ENCODE measurements at regions not wholly inside any gene's neighbourhood (a gene's known extent, or its start where the extent isn't known, plus 50 kb on each side); places are given as distances from the start of the nearest gene placed in this dataset.
"Not testable (repeated sequence)": the region's sequence is repeated elsewhere in the genome, so short reads cannot be mapped to it uniquely, and the experiment has no call there.

DNA sequence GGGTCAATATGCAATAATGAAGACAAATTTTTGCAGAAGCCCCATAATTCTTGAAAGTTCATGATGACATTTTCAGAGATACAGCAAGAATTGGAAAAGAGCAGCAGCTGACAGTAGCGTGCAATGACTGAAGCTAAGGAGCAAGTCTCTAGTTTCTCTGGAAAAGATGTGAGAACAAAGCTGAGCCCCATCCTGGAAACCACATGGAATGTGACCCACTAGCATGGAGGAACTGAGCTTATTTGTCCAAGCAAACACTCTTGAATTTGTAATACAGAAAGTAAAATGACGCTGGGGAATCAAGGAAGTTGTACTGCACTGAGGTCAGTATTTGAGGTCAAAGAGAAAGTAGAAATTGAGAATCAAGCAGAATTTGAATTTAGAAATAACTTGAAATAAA lies 1447.2 kb downstream of the FSTL5 start:
- H3K27ac ChIP-seq, result no peak overlapping the region
- TF ChIP-seq, protein P1, sequence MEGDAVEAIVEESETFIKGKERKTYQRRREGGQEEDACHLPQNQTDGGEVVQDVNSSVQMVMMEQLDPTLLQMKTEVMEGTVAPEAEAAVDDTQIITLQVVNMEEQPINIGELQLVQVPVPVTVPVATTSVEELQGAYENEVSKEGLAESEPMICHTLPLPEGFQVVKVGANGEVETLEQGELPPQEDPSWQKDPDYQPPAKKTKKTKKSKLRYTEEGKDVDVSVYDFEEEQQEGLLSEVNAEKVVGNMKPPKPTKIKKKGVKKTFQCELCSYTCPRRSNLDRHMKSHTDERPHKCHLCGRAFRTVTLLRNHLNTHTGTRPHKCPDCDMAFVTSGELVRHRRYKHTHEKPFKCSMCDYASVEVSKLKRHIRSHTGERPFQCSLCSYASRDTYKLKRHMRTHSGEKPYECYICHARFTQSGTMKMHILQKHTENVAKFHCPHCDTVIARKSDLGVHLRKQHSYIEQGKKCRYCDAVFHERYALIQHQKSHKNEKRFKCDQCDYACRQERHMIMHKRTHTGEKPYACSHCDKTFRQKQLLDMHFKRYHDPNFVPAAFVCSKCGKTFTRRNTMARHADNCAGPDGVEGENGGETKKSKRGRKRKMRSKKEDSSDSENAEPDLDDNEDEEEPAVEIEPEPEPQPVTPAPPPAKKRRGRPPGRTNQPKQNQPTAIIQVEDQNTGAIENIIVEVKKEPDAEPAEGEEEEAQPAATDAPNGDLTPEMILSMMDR (conservative IDR thresholded peaks at IDR 0.05), result no peak

DNA sequence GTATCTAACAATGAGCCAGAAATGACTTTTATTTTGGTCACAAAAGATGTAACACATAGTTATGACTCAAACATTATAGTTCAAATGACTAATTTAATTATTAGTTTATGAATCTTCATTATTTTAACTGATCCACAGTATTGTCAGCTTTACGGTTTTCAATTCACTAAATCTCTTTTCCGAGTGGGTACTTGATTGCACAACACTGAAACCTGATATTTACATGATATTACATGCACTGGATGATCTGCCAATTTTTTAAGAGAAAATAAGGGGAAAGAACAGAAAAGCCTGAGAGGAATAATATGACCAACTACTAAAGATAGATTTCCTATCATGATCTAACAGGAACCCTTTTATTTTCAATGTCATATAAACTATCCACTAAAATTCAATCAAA lies 1446.0 kb downstream of the FSTL5 start:
- no peak overlapping the region for H3K27ac ChIP-seq
- TF ChIP-seq, protein P1 (conservative IDR thresholded peaks at IDR 0.05), result no peak

DNA sequence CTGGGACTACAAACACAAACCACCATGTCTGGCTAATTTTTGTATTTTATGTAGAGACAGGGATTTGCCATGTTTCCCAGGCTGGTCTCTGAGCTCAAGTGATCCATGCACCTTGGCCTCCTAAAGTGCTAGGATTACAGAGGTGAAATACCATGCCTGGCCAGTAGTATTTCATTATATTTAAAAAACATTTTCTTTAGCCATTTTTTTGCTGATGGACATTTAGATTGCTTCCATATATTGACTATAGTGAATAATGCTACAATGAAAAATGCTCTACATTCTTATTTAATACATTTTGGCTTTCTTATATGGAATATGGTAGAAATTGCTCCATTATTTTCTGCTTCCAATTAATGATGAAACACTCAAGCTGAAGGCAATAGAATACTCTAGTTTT lies 1439.7 kb downstream of the FSTL5 start:
- TF ChIP-seq, protein P1 (conservative IDR thresholded peaks at IDR 0.05), result no peak
- H3K27ac ChIP-seq, result no peak overlapping the region

DNA sequence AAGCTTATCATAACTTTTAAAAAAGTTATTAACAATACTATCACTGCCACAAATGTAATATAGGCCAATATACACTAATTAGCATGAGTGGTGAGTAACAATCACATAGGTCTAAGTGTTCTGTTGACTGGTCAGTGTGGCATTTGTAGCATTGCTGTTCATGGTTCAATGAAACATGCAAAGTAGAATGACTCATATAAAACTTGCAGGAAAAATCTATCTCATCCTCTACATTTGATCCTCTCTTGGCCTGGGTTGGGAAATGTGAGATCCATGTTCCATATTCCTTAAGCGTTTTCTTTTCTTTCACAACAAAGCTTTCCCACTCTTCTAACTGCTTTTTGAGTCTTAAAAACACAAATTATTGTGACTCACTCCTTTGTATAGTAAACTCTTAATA lies 1418.7 kb downstream of the FSTL5 start:
- TF ChIP-seq, protein P1 (conservative IDR thresholded peaks at IDR 0.05), result no peak
- no peak overlapping the region for H3K27ac ChIP-seq

DNA sequence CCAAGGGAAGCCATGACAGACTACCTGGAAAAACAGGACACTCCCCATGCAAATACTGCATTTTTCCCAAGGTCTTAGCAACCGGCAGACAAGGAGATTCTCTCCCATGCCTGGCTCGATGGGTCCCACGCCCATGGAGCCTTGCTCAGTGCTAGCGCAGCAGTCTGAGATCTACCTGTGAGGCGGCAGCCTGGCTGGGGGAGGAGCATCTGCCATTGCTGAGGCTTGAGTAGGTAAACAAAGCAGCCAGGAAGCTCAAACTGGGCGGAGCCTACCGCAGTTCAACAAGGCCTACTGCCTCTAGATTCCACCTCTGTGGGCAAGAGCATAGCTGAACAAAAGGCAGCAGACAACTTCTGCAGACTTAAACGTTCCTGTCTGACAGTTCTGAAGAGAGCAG lies 1417.2 kb downstream of the FSTL5 start:
- not testable (repeated sequence) for H3K27ac ChIP-seq

DNA sequence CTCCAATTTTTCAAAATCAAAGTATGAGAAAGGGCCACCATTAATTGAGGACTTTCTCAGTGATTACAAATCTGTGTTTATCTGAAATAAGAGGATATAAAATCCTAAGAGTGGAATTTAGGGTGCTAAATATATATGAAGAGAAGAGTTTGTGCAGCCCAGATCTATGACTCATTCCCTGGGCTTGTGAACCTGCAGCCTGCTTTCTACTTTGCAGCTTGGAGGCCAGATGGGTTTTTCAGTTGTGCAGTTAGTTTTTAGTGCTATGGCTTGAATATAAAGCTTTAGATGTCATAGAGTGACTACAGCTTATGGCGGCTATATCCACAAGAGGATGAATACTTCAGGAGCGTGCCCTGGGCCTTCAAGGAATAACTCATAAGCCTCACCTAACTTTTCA lies 1391.1 kb downstream of the FSTL5 start:
- TF ChIP-seq, protein P1 (conservative IDR thresholded peaks at IDR 0.05), result no peak
- H3K27ac ChIP-seq, result no peak overlapping the region

DNA sequence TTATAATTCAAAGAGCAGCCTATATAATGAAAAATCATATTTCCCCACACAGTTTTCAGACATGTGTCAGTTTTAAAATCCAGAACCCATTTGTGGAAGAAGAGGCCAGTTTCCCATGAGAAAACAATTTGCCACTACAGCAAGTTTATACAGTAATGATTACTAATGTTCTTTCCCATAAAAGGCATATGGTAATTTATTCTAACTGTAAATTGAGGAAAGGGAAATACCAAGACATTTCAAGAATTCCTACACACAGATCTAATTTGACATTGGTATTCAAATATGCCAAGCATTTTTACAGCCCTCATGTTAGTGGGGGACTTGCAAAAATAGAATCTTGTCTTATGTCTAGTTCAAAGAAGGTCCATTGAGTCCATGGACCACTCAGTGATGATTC lies 1368.6 kb downstream of the FSTL5 start:
- TF ChIP-seq, protein P1 (conservative IDR thresholded peaks at IDR 0.05), result no peak

DNA sequence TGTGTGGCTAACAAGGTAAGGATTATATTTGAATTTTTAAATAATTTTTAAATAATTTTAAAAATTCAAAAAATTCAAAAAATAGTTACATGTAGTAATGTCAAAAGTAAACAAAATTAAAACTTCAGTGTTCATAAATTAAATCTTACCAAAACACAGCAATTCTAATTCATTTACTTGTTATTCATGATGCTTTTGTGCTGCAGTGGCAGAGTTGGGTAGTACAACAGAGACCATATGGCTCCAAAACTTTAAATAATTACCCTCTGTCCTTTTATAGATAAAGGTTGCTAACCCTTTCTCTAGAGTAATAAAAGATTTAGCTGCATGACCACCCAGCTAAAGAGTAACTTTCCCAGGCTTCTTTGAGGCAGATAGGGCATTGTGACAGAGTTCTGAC lies 1355.6 kb downstream of the FSTL5 start:
- no peak overlapping the region for H3K27ac ChIP-seq

More for the DNA sequence above, 1368.6 kb downstream of the FSTL5 start:
- H3K27ac ChIP-seq, result no peak overlapping the region

More for the DNA sequence above, 1355.6 kb downstream of the FSTL5 start:
- TF ChIP-seq, protein P1 (conservative IDR thresholded peaks at IDR 0.05), result no peak
